Lung (tissue), 11 donors: ENCODE measurements at regions not wholly inside any gene's neighbourhood (a gene's known extent, or its start where the extent isn't known, plus 50 kb on each side); places are given as distances from the start of the nearest gene placed in this dataset.

Experiments
- ATAC-seq: fragments of 200-7000 bp; cut with Tn5 transposase; one replicate; pipeline ENCODE4 v1.9.1; 2020; ENCODE audit warnings: moderate number of reproducible peaks; ENCODE audit not compliant: insufficient read depth, low FRiP score
- DNase-seq, 3 donors: peaks; one replicate each; pipeline ENCODE4 v3.0.0-alpha.2; 2013 to 2017
- H3K27ac ChIP-seq, 2 donors: one replicate each; pipeline ENCODE4 v1.5.1; 2013; ENCODE audit warnings: mild to moderate bottlenecking in 2 of 2, moderate library complexity in 2 of 2, control low read depth in 1 of 2, inconsistent platforms in 1 of 2, low read depth in 1 of 2, low read length in 1 of 2
- H3K27me3 ChIP-seq, 3 donors: one replicate each; pipeline ENCODE4 v1.5.1; 2013; ENCODE audit warnings: low read length in 2 of 3; ENCODE audit not compliant: control insufficient read depth in 3 of 3, insufficient read depth in 3 of 3
- H3K36me3 ChIP-seq, 4 donors: one replicate each; pipeline ENCODE4 v1.5.1; 2013; ENCODE audit warnings: low read length in 4 of 4, mild to moderate bottlenecking in 1 of 4, moderate library complexity in 1 of 4; ENCODE audit not compliant: control insufficient read depth in 4 of 4, insufficient read depth in 4 of 4
- H3K4me1 ChIP-seq, 5 donors: one replicate each; pipeline ENCODE4 v1.5.1; 2013; ENCODE audit warnings: low read length in 5 of 5, mild to moderate bottlenecking in 2 of 5, moderate library complexity in 1 of 5; ENCODE audit not compliant: control insufficient read depth in 5 of 5, insufficient read depth in 5 of 5
- H3K4me3 ChIP-seq: one replicate; pipeline ENCODE4 v1.5.1; 2013; ENCODE audit warnings: mild to moderate bottlenecking, control low read depth, moderate library complexity
- H3K9ac ChIP-seq, 2 donors: one replicate each; pipeline ENCODE4 v1.5.1; 2013; ENCODE audit warnings: low read length in 2 of 2, control low read depth in 1 of 2; ENCODE audit not compliant: insufficient read depth in 1 of 2
- H3K9me3 ChIP-seq, 4 donors: one replicate each; pipeline ENCODE4 v1.5.1; 2013; ENCODE audit warnings: low read length in 3 of 4, mild to moderate bottlenecking in 1 of 4, moderate library complexity in 1 of 4; ENCODE audit not compliant: control insufficient read depth in 4 of 4, insufficient read depth in 3 of 4
- WGBS, 2 donors: extraction: QIAGEN DNeasy Blood & Tissue Kit; methylation state at CpG; one replicate each; pipeline ENCODE4 v1.1.7; 2013; 5-methylcytosine and 5-hydroxymethylcytosine counted together
- TF ChIP-seq, protein P1 (sequence below): IDR thresholded peaks from 2 replicates; pipeline ENCODE4 v1.5.1; 2012; ENCODE audit warnings: mild to moderate bottlenecking; ENCODE audit errors: control extremely low read depth, extremely low read depth
- donor health status: control.
- donor health status: control.
- donor health status: Bipolar disorder and iron deficiency.
- donor health status: healthy.
- donor health status: DM: yes; HTN: yes; CAD: no.

- no peak overlapping the region for H3K27ac ChIP-seq
- DNase-seq = no peak
- no peak for ATAC-seq
- H3K27me3 ChIP-seq = no peaks in the 10 kb centered on the region
- H3K4me3 ChIP-seq = no peak overlapping the region
- TF ChIP-seq, protein P1, sequence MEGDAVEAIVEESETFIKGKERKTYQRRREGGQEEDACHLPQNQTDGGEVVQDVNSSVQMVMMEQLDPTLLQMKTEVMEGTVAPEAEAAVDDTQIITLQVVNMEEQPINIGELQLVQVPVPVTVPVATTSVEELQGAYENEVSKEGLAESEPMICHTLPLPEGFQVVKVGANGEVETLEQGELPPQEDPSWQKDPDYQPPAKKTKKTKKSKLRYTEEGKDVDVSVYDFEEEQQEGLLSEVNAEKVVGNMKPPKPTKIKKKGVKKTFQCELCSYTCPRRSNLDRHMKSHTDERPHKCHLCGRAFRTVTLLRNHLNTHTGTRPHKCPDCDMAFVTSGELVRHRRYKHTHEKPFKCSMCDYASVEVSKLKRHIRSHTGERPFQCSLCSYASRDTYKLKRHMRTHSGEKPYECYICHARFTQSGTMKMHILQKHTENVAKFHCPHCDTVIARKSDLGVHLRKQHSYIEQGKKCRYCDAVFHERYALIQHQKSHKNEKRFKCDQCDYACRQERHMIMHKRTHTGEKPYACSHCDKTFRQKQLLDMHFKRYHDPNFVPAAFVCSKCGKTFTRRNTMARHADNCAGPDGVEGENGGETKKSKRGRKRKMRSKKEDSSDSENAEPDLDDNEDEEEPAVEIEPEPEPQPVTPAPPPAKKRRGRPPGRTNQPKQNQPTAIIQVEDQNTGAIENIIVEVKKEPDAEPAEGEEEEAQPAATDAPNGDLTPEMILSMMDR = no peak
- no peaks in the 10 kb centered on the region for H3K36me3 ChIP-seq
- H3K4me1 ChIP-seq = no peaks in the 10 kb centered on the region
- H3K9ac ChIP-seq = no peak overlapping the region
- no peaks in the 10 kb centered on the region for H3K9me3 ChIP-seq
Observed at GRCh38 chr18:38032516-38032915, 466.9 kb upstream of the CELF4 start.

- no peak for ATAC-seq
- Histone ChIP-seq H3K9me3 (no peaks in the 10 kb centered on the region), H3K27me3 (no peaks in the 10 kb centered on the region), H3K4me1 (no peaks in the 10 kb centered on the region), H3K36me3 (no peaks in the 10 kb centered on the region), H3K4me3 (no peak overlapping the region), H3K9ac (no peak overlapping the region), H3K27ac (no peak overlapping the region)
- TF ChIP-seq, protein P1 = no peak
- 83 to 85% methylated on average over 7 of the region's 7 CpGs for WGBS, 2 donors
- DNase-seq = no peak
Observed at GRCh38 chr18:38028946-38029345, 463.3 kb upstream of the CELF4 start.

DNA sequence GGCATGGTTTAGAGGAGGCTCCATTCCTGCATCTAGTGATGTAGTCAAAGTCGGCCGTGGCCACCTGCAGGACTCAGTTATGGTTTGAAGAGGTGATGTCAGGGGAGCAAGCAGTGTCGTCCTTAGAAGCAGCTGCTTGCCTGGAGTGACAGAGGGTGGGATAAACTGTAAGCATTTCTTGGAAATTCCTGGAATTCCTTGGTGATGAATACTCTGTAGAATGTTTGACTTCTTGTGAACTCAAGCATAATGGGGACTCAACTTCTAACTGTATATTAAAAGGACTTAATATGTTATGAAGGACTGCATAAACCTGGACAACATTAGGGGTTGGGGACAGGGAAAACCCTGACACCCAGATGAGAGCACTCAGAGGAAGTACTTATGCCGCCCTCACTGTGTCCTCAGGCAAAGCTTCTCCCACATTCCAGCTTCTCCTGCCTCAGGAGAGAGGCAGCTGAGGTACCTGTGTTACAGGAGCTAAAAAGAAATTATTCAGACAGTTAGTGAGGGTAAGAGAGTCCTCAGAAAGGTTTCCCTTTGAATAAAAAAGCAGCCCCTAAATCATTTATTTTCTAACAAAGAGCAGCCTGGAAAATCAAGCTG, 459.9 kb upstream of the CELF4 start:
- ATAC-seq (no peak), DNase-seq (no peak)
- TF ChIP-seq, protein P1 = no peak
- Histone ChIP-seq H3K4me1 (no peaks in the 10 kb centered on the region), H3K27me3 (no peaks in the 10 kb centered on the region), H3K36me3 (no peaks in the 10 kb centered on the region), H3K4me3 (no peak overlapping the region), H3K9me3 (no peaks in the 10 kb centered on the region), H3K9ac (no peak overlapping the region), H3K27ac (no peak overlapping the region)
- 55 to 74% methylated on average over 4 of the region's 4 CpGs for WGBS, 2 donors

DNA sequence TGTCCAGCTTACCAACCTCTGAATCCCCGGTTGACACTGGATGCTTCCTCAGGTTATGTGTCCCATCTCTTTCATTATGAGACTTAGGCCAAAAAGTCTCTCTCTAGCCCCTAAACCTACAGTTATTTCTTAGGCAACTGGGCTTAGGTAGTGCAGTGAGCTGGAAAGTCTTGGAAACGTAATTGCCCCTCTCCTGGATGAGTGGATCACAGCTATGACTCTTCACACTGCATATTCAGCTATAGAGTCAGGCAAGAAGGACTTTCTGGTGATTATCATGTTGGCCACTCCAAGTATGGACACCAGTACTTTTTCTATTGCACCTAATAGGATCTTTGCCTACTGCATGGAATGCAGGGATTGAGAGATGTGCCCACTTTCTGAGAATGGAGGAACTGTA, 458.3 kb upstream of the CELF4 start:
- Histone ChIP-seq H3K9ac (no peak overlapping the region), H3K9me3 (no peaks in the 10 kb centered on the region), H3K4me3 (no peak overlapping the region), H3K27ac (no peak overlapping the region), H3K36me3 (no peaks in the 10 kb centered on the region), H3K4me1 (no peaks in the 10 kb centered on the region), H3K27me3 (no peaks in the 10 kb centered on the region)
- no peak for ATAC-seq
- TF ChIP-seq, protein P1 = no peak
- DNase-seq = no peak
- WGBS, 2 donors = 86 to 91% methylated on average over 2 of the region's 2 CpGs
